HEK293 (cell line): ENCODE measurements at regions not wholly inside any gene's neighbourhood (a gene's known extent, or its start where the extent isn't known, plus 50 kb on each side); places are given as distances from the start of the nearest gene placed in this dataset.

ENCODE experiments used
- CTCF ChIA-PET: fragments of 350-600 bp; formaldehyde crosslinking; extraction: SDS; loops from one replicate; lab custom pipeline; 2021; ENCODE audit warnings: antibody characterized with exemption; lab: Yijun Ruan, JAX
- POLR2A ChIA-PET: fragments of 300-600 bp; formaldehyde crosslinking; extraction: SDS; loops from one replicate; lab custom pipeline; 2020; ENCODE audit warnings: antibody characterized with exemption, inconsistent platforms; lab: Yijun Ruan, JAX
- H3K27ac ChIP-seq: fragments of 200-500 bp; sonication (Bioruptor generic); 2 replicates; pipeline ENCODE4 v1.5.1; 2014; ENCODE audit warnings: low read depth, low read length, control low read depth, inconsistent platforms; ENCODE audit errors: extremely low read depth
- H3K36me3 ChIP-seq, 2 experiments: fragments of 200-500 bp in 1 of 2; sonication (Bioruptor generic) in 1 of 2; 1 replicate in 1 of 2; 2 replicates in 1 of 2; pipeline ENCODE4 v1.5.1; 2014 to 2017; ENCODE audit warnings: inconsistent platforms in 2 of 2, low read length in 2 of 2; ENCODE audit not compliant: control insufficient read depth in 2 of 2, insufficient read depth in 1 of 2
- H3K4me1 ChIP-seq: fragments of 200-500 bp; sonication (Bioruptor generic); 2 replicates; pipeline ENCODE4 v1.5.1; 2014; ENCODE audit warnings: mild to moderate bottlenecking, low read length, inconsistent platforms; ENCODE audit not compliant: control insufficient read depth, insufficient read depth
- H3K4me3 ChIP-seq: 2 replicates; pipeline ENCODE4 v1.5.1; 2011; ENCODE audit warnings: low read depth, mild to moderate bottlenecking, control low read depth, low read length, moderate library complexity
- H3K9me3 ChIP-seq: fragments of 200-500 bp; sonication (Bioruptor generic); 2 replicates; pipeline ENCODE4 v1.5.1; 2014; ENCODE audit warnings: low read depth, low read length, inconsistent platforms; ENCODE audit not compliant: control insufficient read depth, insufficient read depth
- BCL11A ChIP-seq: fragments of 450-650 bp; formaldehyde crosslinking; IDR thresholded peaks from 2 replicates; pipeline ENCODE4 v1.5.1; 2016; ENCODE audit warnings: low read depth, missing biosample characterization, missing genetic modification characterization
- GFI1B ChIP-seq: fragments of 450-650 bp; formaldehyde crosslinking; IDR thresholded peaks from 2 replicates; pipeline ENCODE4 v1.5.1; 2016; ENCODE audit warnings: missing biosample characterization, missing genetic modification characterization
- KLF10 ChIP-seq: fragments of 450-650 bp; IDR thresholded peaks from 2 replicates; pipeline ENCODE4 v1.5.1; 2018; ENCODE audit warnings: missing biosample characterization, mild to moderate bottlenecking, missing genetic modification characterization
- MZF1 ChIP-seq: fragments of 450-650 bp; formaldehyde crosslinking; IDR thresholded peaks from 2 replicates; pipeline ENCODE4 v1.5.1; 2017; ENCODE audit warnings: missing biosample characterization, missing genetic modification characterization, borderline replicate concordance
- OVOL3 ChIP-seq: fragments of 450-650 bp; formaldehyde crosslinking; IDR thresholded peaks from 2 replicates; pipeline ENCODE4 v1.5.1; 2016; ENCODE audit warnings: missing biosample characterization, missing genetic modification characterization
- SALL2 ChIP-seq: fragments of 450-650 bp; formaldehyde crosslinking; IDR thresholded peaks from 2 replicates; pipeline ENCODE4 v1.5.0; 2017; ENCODE audit warnings: missing biosample characterization, mild to moderate bottlenecking, missing genetic modification characterization, borderline replicate concordance
- ZNF16 ChIP-seq: fragments of 450-650 bp; formaldehyde crosslinking; IDR thresholded peaks from 2 replicates; pipeline ENCODE4 v1.5.1; 2016; ENCODE audit warnings: low read depth, missing biosample characterization, missing genetic modification characterization
- ZNF202 ChIP-seq: fragments of 450-650 bp; formaldehyde crosslinking; IDR thresholded peaks from 2 replicates; pipeline ENCODE4 v1.5.1; 2016; ENCODE audit warnings: missing biosample characterization, missing genetic modification characterization, borderline replicate concordance
- ZNF24 ChIP-seq: fragments of 450-650 bp; formaldehyde crosslinking; IDR thresholded peaks from 2 replicates; pipeline ENCODE4 v1.5.1; 2016; ENCODE audit warnings: missing biosample characterization, missing genetic modification characterization
- ZNF341 ChIP-seq: fragments of 450-650 bp; formaldehyde crosslinking; IDR thresholded peaks from 2 replicates; pipeline ENCODE4; 2016; ENCODE audit warnings: low read depth, missing biosample characterization, missing genetic modification characterization
- ZNF37A ChIP-seq: fragments of 450-650 bp; IDR thresholded peaks from 2 replicates; pipeline ENCODE4 v1.5.1; 2018; ENCODE audit warnings: missing biosample characterization, missing genetic modification characterization
- ZNF561 ChIP-seq: fragments of 450-650 bp; IDR thresholded peaks from 2 replicates; pipeline ENCODE4 v1.5.1; 2018; ENCODE audit warnings: missing biosample characterization, missing genetic modification characterization, borderline replicate concordance
- ZNF670 ChIP-seq: fragments of 450-650 bp; formaldehyde crosslinking; IDR thresholded peaks from 2 replicates; pipeline ENCODE4 v1.5.1; 2016; ENCODE audit warnings: missing biosample characterization, missing genetic modification characterization, low read depth
- ZNF768 ChIP-seq: fragments of 450-650 bp; formaldehyde crosslinking; IDR thresholded peaks from 2 replicates; pipeline ENCODE4 v1.5.1; 2018; ENCODE audit warnings: missing biosample characterization, mild to moderate bottlenecking, missing genetic modification characterization
- ZNF792 ChIP-seq: fragments of 450-650 bp; formaldehyde crosslinking; IDR thresholded peaks from 2 replicates; pipeline ENCODE4 v1.5.1; 2016; ENCODE audit warnings: missing biosample characterization, missing genetic modification characterization
- TF ChIP-seq, protein P1 (sequence below): fragments of 450-650 bp; formaldehyde crosslinking; IDR thresholded peaks from 2 replicates; pipeline ENCODE4 v1.5.1; 2016; ENCODE audit warnings: missing biosample characterization, missing genetic modification characterization
- TF ChIP-seq, protein P2 (sequence below): fragments of 450-650 bp; formaldehyde crosslinking; IDR thresholded peaks from 2 replicates; pipeline ENCODE4 v1.5.1; 2017; ENCODE audit warnings: missing biosample characterization, missing genetic modification characterization
- TF ChIP-seq, protein P3 (sequence below): fragments of 450-650 bp; formaldehyde crosslinking; IDR thresholded peaks from 2 replicates; pipeline ENCODE4 v1.5.1; 2016; ENCODE audit warnings: missing biosample characterization, missing genetic modification characterization
- TF ChIP-seq, protein P4 (sequence below): fragments of 450-650 bp; formaldehyde crosslinking; IDR thresholded peaks from 2 replicates; pipeline ENCODE4 v1.5.1; 2017; ENCODE audit warnings: missing biosample characterization, missing genetic modification characterization
- TF ChIP-seq, protein P5 (sequence below): fragments of 450-650 bp; formaldehyde crosslinking; IDR thresholded peaks from 2 replicates; pipeline ENCODE4 v1.5.1; 2016; ENCODE audit warnings: missing biosample characterization, missing genetic modification characterization, low read depth
- TF ChIP-seq, protein P6 (sequence below): fragments of 450-650 bp; formaldehyde crosslinking; IDR thresholded peaks from 2 replicates; pipeline ENCODE4 v1.5.1; 2017; ENCODE audit warnings: missing biosample characterization, mild to moderate bottlenecking, missing genetic modification characterization, moderate library complexity

DNA sequence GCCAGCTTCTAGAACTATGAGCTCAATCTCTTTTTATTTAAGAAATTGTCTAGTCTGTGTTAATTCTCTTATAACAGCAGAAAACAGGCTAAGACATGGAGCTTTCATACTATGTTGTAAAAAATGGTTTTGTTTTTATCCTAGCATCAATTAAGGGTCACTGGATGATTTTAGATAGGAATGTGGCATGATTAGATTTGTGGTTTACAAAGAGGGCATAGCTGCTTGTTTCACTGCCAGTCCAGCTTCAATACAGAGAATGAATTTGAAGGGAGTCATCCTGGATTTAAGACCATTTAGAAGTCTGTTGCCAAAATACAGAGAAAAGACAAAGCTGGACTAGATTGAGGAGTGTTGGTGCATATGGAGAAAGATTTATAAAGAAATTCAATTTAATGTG lies 532.6 kb upstream of the CCDC54 start:
- Histone ChIP-seq H3K9me3 (no peaks in the 10 kb centered on the region), H3K27ac (no peak overlapping the region), H3K4me3 (no peak overlapping the region), H3K4me1 (no peaks in the 10 kb centered on the region), H3K36me3 (no peaks in the 10 kb centered on the region)
- POLR2A ChIA-PET, result no interaction called here
- no peak for TF ChIP-seq BCL11A (tag by site-specific recombination)
- CTCF ChIA-PET, result no interaction called here

DNA sequence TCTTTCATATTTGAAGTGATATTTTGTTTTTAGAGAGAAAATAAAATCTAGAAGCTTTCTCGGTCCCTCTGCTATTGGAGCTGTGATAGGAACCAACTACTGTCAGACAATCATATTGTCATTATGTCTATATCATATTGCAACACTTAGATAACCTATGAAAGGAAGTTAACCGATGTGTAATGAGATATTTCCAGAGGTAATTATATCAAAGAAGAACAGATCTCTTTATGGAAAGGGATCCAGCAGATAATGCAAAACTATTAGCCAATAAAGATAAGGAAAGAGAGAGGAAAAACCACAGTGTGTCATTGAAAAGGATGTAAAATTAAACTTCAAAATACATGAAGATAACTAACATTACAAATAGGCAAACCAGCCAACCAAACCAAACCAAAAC lies 529.1 kb upstream of the CCDC54 start:
- no peaks in the 10 kb centered on the region for H3K4me1 ChIP-seq
- no peaks in the 10 kb centered on the region for H3K36me3 ChIP-seq
- H3K27ac ChIP-seq, result no peak overlapping the region
- no peaks in the 10 kb centered on the region for H3K9me3 ChIP-seq
- no peak overlapping the region for H3K4me3 ChIP-seq
- TF ChIP-seq, protein P1, sequence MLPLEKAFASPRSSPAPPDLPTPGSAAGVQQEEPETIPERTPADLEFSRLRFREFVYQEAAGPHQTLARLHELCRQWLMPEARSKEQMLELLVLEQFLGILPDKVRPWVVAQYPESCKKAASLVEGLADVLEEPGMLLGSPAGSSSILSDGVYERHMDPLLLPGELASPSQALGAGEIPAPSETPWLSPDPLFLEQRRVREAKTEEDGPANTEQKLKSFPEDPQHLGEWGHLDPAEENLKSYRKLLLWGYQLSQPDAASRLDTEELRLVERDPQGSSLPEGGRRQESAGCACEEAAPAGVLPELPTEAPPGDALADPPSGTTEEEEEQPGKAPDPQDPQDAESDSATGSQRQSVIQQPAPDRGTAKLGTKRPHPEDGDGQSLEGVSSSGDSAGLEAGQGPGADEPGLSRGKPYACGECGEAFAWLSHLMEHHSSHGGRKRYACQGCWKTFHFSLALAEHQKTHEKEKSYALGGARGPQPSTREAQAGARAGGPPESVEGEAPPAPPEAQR (tag by site-specific recombination), result no peak
- no peak for TF ChIP-seq ZNF670 (tag by site-specific recombination)
- TF ChIP-seq SALL2 (tag by site-specific recombination), result no peak
- no peak for TF ChIP-seq ZNF341 (tag by site-specific recombination)
- TF ChIP-seq, protein P2, sequence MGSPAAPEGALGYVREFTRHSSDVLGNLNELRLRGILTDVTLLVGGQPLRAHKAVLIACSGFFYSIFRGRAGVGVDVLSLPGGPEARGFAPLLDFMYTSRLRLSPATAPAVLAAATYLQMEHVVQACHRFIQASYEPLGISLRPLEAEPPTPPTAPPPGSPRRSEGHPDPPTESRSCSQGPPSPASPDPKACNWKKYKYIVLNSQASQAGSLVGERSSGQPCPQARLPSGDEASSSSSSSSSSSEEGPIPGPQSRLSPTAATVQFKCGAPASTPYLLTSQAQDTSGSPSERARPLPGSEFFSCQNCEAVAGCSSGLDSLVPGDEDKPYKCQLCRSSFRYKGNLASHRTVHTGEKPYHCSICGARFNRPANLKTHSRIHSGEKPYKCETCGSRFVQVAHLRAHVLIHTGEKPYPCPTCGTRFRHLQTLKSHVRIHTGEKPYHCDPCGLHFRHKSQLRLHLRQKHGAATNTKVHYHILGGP, result no peak
- TF ChIP-seq ZNF202, result no peak
- TF ChIP-seq ZNF16, result no peak
- ChIA-PET POLR2A (no interaction called here), CTCF (no interaction called here)

DNA sequence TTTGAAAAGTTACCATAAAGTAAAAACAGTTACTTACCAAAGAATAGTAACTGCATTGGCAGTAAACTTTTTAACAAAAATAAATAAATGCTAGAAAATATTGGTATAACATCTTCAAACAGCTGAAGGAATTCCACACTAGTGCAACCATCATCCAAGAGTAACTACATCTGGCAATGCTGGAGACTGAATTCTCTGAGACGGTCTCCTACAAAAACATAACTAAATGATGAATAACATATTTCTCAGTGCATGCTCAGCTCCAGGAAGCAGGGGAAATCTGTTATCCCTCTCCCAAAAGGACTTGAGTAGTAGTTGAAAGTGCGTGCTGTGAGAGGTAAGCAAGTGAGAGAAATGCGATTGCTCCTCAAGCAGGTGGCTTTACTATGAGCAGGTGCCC lies 526.8 kb upstream of the CCDC54 start:
- CTCF ChIA-PET, result no interaction called here
- Histone ChIP-seq H3K36me3 (no peaks in the 10 kb centered on the region), H3K4me3 (no peak overlapping the region), H3K4me1 (no peaks in the 10 kb centered on the region), H3K9me3 (no peaks in the 10 kb centered on the region), H3K27ac (no peak overlapping the region)
- POLR2A ChIA-PET, result no interaction called here
- TF ChIP-seq, protein P1 (tag by site-specific recombination), result no peak
- TF ChIP-seq, protein P3, sequence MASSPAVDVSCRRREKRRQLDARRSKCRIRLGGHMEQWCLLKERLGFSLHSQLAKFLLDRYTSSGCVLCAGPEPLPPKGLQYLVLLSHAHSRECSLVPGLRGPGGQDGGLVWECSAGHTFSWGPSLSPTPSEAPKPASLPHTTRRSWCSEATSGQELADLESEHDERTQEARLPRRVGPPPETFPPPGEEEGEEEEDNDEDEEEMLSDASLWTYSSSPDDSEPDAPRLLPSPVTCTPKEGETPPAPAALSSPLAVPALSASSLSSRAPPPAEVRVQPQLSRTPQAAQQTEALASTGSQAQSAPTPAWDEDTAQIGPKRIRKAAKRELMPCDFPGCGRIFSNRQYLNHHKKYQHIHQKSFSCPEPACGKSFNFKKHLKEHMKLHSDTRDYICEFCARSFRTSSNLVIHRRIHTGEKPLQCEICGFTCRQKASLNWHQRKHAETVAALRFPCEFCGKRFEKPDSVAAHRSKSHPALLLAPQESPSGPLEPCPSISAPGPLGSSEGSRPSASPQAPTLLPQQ (tag by site-specific recombination), result no peak
- TF ChIP-seq KLF10 (no peak), ZNF768 (tag by site-specific recombination) (no peak), ZNF792 (tag by site-specific recombination) (no peak), ZNF37A (tag by site-specific recombination) (no peak), MZF1 (no peak), ZNF561 (no peak), ZNF24 (tag by site-specific recombination) (no peak), OVOL3 (no peak), GFI1B (tag by site-specific recombination) (no peak)
- TF ChIP-seq, protein P4, sequence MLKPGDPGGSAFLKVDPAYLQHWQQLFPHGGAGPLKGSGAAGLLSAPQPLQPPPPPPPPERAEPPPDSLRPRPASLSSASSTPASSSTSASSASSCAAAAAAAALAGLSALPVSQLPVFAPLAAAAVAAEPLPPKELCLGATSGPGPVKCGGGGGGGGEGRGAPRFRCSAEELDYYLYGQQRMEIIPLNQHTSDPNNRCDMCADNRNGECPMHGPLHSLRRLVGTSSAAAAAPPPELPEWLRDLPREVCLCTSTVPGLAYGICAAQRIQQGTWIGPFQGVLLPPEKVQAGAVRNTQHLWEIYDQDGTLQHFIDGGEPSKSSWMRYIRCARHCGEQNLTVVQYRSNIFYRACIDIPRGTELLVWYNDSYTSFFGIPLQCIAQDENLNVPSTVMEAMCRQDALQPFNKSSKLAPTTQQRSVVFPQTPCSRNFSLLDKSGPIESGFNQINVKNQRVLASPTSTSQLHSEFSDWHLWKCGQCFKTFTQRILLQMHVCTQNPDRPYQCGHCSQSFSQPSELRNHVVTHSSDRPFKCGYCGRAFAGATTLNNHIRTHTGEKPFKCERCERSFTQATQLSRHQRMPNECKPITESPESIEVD (tag by site-specific recombination), result no peak
- TF ChIP-seq, protein P5, sequence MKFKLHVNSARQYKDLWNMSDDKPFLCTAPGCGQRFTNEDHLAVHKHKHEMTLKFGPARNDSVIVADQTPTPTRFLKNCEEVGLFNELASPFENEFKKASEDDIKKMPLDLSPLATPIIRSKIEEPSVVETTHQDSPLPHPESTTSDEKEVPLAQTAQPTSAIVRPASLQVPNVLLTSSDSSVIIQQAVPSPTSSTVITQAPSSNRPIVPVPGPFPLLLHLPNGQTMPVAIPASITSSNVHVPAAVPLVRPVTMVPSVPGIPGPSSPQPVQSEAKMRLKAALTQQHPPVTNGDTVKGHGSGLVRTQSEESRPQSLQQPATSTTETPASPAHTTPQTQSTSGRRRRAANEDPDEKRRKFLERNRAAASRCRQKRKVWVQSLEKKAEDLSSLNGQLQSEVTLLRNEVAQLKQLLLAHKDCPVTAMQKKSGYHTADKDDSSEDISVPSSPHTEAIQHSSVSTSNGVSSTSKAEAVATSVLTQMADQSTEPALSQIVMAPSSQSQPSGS, result no peak
- TF ChIP-seq, protein P6, sequence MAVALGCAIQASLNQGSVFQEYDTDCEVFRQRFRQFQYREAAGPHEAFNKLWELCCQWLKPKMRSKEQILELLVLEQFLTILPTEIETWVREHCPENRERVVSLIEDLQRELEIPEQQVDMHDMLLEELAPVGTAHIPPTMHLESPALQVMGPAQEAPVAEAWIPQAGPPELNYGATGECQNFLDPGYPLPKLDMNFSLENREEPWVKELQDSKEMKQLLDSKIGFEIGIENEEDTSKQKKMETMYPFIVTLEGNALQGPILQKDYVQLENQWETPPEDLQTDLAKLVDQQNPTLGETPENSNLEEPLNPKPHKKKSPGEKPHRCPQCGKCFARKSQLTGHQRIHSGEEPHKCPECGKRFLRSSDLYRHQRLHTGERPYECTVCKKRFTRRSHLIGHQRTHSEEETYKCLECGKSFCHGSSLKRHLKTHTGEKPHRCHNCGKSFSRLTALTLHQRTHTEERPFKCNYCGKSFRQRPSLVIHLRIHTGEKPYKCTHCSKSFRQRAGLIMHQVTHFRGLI (tag by site-specific recombination), result no peak
